ENCODE measurements at regions not wholly inside any gene's neighbourhood (a gene's known extent, or its start where the extent isn't known, plus 50 kb on each side); places are given as distances from the start of the nearest gene placed in this dataset.

- TF ChIP-seq CTCF (IDR thresholded peaks at IDR 0.05) (no peak), POLR2AphosphoS5 (IDR thresholded peaks at IDR 0.05) (no peak)
These were observed 315.9 kb downstream of the SNX13 start for GRCh38 chr7:17624379-17624778.

Measured in breast epithelium (tissue), 3 donors.